ENCODE measurements at regions not wholly inside any gene's neighbourhood (a gene's known extent, or its start where the extent isn't known, plus 50 kb on each side); places are given as distances from the start of the nearest gene placed in this dataset.

- no peaks in the 10 kb centered on the region for H3K36me3 ChIP-seq
- no peaks in the 10 kb centered on the region for H3K4me1 ChIP-seq
- no peaks in the 10 kb centered on the region for H3K9me3 ChIP-seq
- TF ChIP-seq POLR2AphosphoS5 (IDR thresholded peaks at IDR 0.05) (no peak), POLR2A (IDR thresholded peaks at IDR 0.05) (no peak), CTCF (IDR thresholded peaks at IDR 0.05 in 8 of 11, conservative IDR thresholded peaks at IDR 0.05 in 3 of 11) (no peak)
- no peak overlapping the region for H3K27ac ChIP-seq
- no peak for DNase-seq
- H3K27me3 ChIP-seq (replicated peaks in 1 of 7), result no peaks in the 10 kb centered on the region
- H3K4me3 ChIP-seq, result no peak overlapping the region
- 54 to 76% (median 60%) methylated on average over 1 of the region's 1 CpG for WGBS, 5 donors
- intact Hi-C loops (cut with DNase I; ENCODE audit: low total_unique reads), result no loop called here
These were observed 116.7 kb downstream of the EDEM1 start for GRCh38 chr3:5304188-5304587.

- Histone ChIP-seq H3K4me3 (no peak overlapping the region), H3K36me3 (no peaks in the 10 kb centered on the region), H3K27me3 (replicated peaks in 1 of 7) (no peaks in the 10 kb centered on the region), H3K4me1 (no peaks in the 10 kb centered on the region), H3K27ac (no peak overlapping the region), H3K9me3 (no peaks in the 10 kb centered on the region)
- no peak for TF ChIP-seq POLR2AphosphoS5 (IDR thresholded peaks at IDR 0.05)
- TF ChIP-seq CTCF (IDR thresholded peaks at IDR 0.05 in 8 of 11, conservative IDR thresholded peaks at IDR 0.05 in 3 of 11), result peak in 9 of 11 experiments; percentile 22 to 63 (median 48)
- no peak for TF ChIP-seq POLR2A (IDR thresholded peaks at IDR 0.05)
- DNase-seq, result no peak
- WGBS, 5 donors, result 43 to 57% (median 49%) methylated on average over 13 of the region's 13 CpGs
- intact Hi-C loops (cut with DNase I; ENCODE audit: low total_unique reads), result no loop called here
These were observed 117.5 kb downstream of the EDEM1 start for GRCh38 chr3:5304789-5305683.

GRCh38 chr3:5305684-5305989 lies 118.1 kb downstream of the EDEM1 start:
- no peak for DNase-seq
- Histone ChIP-seq H3K27ac (no peak overlapping the region), H3K27me3 (replicated peaks in 1 of 7) (no peaks in the 10 kb centered on the region), H3K9me3 (no peaks in the 10 kb centered on the region), H3K4me3 (no peak overlapping the region), H3K4me1 (no peaks in the 10 kb centered on the region), H3K36me3 (no peaks in the 10 kb centered on the region)
- 65 to 76% (median 72%) methylated on average over 3 of the region's 3 CpGs for WGBS, 5 donors
- TF ChIP-seq POLR2A (IDR thresholded peaks at IDR 0.05) (no peak), POLR2AphosphoS5 (IDR thresholded peaks at IDR 0.05) (no peak), CTCF (IDR thresholded peaks at IDR 0.05 in 8 of 11, conservative IDR thresholded peaks at IDR 0.05 in 3 of 11) (peak in 1 of 11 experiments; percentile 2)
- intact Hi-C loops (cut with DNase I; ENCODE audit: low total_unique reads), result no loop called here

- Histone ChIP-seq H3K4me3 (no peak overlapping the region), H3K36me3 (no peaks in the 10 kb centered on the region), H3K4me1 (no peaks in the 10 kb centered on the region), H3K27ac (no peak overlapping the region), H3K27me3 (replicated peaks in 1 of 7) (no peaks in the 10 kb centered on the region), H3K9me3 (no peaks in the 10 kb centered on the region)
- 85 to 94% (median 92%) methylated on average over 4 of the region's 4 CpGs for WGBS, 5 donors
- TF ChIP-seq POLR2A (IDR thresholded peaks at IDR 0.05) (no peak), POLR2AphosphoS5 (IDR thresholded peaks at IDR 0.05) (no peak)
- DNase-seq, result no peak
- intact Hi-C loops (cut with DNase I; ENCODE audit: low total_unique reads), result no loop called here
These were observed 121.7 kb downstream of the EDEM1 start for GRCh38 chr3:5309171-5309570.

Measured in spleen (tissue), 11 donors.